Mucosa of rectum (tissue), 2 donors: ENCODE measurements at regions not wholly inside any gene's neighbourhood (a gene's known extent, or its start where the extent isn't known, plus 50 kb on each side); places are given as distances from the start of the nearest gene placed in this dataset.

Experiments
- H3K27ac ChIP-seq, 2 donors: one replicate each; pipeline ENCODE4 v1.7.0; 2013; ENCODE audit warnings: inconsistent platforms in 2 of 2, low read depth in 2 of 2, low read length in 2 of 2
- H3K27me3 ChIP-seq, 2 donors: one replicate each; pipeline ENCODE4 v1.7.0; 2013; ENCODE audit warnings: low read length in 2 of 2; ENCODE audit not compliant: control insufficient read depth in 2 of 2, insufficient read depth in 2 of 2
- H3K36me3 ChIP-seq, 2 donors: one replicate each; pipeline ENCODE4 v1.7.0; 2013; ENCODE audit warnings: low read length in 2 of 2; ENCODE audit not compliant: control insufficient read depth in 2 of 2, insufficient read depth in 2 of 2
- H3K4me1 ChIP-seq, 2 donors: one replicate each; pipeline ENCODE4 v1.7.0; 2013; ENCODE audit warnings: low read length in 2 of 2, mild to moderate bottlenecking in 1 of 2; ENCODE audit not compliant: control insufficient read depth in 2 of 2, insufficient read depth in 2 of 2
- H3K4me3 ChIP-seq, 2 donors: one replicate each; pipeline ENCODE4 v1.7.0; 2013; ENCODE audit warnings: low read length in 2 of 2
- H3K9ac ChIP-seq, 2 donors: one replicate each; pipeline ENCODE4 v1.7.0; 2013; ENCODE audit warnings: low read length in 2 of 2, low read depth in 1 of 2, mild to moderate bottlenecking in 1 of 2
- H3K9me3 ChIP-seq, 2 donors: one replicate each; pipeline ENCODE4 v1.7.0; 2013; ENCODE audit warnings: low read length in 2 of 2; ENCODE audit not compliant: control insufficient read depth in 2 of 2
- donor health status: healthy.
- donor health status: Normal muscosa, but diverticular disease.

DNA sequence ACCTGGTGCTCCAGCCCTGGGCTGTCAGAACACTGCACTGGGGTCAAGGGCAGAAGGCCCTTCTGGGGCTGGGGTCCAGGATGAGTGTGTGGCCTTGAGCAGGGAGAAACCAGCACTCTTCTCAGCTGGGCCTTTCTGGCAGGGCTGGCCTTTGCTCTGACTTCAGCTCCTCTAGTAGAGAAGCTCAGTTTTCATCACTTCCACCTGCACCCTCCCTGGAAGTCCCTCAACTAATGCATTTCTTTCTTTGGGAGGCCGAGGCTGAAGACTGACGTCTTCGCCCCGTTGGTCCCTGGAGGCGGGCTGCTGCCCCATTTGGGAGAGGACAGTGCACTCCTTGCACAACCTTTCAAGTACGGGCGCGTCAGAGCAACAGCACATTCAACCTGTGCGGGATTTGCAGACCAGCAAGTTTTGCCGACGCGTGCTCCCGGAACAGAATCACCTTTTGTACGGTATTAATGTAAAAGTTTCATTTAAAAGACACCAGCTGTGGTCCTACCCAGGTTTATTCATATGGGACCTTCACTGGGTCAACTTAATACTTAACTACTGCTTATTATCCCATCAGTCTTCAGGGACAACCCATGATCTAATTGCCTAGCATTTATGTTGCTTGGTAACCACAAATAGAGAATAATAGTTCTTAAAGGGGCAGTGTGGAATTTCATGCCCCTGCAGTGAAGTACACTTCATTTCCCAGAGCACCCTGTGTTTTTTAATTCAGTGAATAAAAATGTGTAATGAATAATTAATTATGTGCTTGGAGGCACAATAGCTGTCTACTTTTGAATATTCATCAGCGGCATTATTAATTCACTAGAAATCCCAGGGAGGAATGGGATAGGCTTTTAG lies 134.8 kb upstream of the VRK1 start:
- Histone ChIP-seq H3K27ac (no peak overlapping the region), H3K4me3 (no peak overlapping the region)

DNA sequence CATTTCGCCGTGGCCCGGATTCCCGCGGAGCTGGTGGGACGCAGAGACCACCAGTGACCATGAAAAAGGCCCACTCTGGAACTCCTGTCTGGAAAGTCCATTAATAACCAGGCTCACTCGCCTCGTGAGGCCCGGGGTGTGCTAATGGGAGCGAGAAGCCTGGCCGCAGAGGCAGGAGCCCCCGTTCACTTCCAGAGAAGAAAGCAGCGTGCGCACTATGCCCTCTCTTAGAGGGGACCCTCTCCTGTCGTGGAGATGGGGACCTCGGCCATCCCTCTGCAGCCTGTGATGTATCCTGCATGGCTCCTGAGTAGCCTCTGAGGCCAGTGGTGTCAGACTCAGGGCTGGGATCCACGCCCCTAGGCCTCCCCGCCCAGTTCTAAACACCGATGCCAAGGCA lies 134.1 kb upstream of the VRK1 start:
- H3K27me3 ChIP-seq, result peaks cover 0 to 5% of the 10 kb centered on the region in 2 donors

More for the DNA sequence above, 134.8 kb upstream of the VRK1 start:
- Histone ChIP-seq H3K9ac (no peak overlapping the region), H3K36me3 (no peaks in the 10 kb centered on the region), H3K4me1 (no peaks in the 10 kb centered on the region), H3K27me3 (peaks cover 0 to 5% of the 10 kb centered on the region in 2 donors), H3K9me3 (no peaks in the 10 kb centered on the region)

DNA sequence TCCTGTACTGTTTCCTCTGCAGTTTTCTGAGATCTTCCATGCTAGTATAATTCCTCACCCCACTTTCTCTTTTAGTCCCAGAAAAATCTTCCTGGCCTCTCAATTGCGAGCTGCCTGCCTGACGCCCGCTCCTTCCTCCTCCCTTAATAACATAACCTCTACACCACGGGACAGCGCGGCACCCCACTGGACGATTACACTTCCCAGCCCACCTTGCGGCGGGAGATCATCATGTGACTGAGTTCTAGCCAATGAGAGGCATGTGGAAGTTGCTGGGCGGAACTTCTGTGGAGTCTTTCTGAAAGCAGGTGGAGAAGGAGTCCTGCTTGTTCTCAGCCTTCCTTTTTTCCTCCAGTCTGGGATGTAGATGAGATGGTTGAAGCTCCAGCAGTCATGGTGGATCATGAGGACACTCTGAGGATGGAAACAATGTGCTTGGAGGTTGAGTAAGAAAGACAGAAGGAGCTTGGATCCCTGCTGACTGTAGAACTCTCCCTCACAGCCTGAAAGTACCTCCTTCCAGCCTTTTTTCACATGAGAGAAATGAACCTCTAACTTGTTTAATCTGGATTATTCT lies 133.6 kb upstream of the VRK1 start:
- no peaks in the 10 kb centered on the region for H3K4me1 ChIP-seq
- H3K9me3 ChIP-seq, result no peaks in the 10 kb centered on the region
- peaks cover 0 to 5% of the 10 kb centered on the region in 2 donors for H3K27me3 ChIP-seq

More for the DNA sequence above, 134.1 kb upstream of the VRK1 start:
- no peak overlapping the region for H3K9ac ChIP-seq
- H3K9me3 ChIP-seq, result no peaks in the 10 kb centered on the region
- H3K36me3 ChIP-seq, result no peaks in the 10 kb centered on the region
- H3K27ac ChIP-seq, result no peak overlapping the region
- H3K4me3 ChIP-seq, result no peak overlapping the region
- no peaks in the 10 kb centered on the region for H3K4me1 ChIP-seq

DNA sequence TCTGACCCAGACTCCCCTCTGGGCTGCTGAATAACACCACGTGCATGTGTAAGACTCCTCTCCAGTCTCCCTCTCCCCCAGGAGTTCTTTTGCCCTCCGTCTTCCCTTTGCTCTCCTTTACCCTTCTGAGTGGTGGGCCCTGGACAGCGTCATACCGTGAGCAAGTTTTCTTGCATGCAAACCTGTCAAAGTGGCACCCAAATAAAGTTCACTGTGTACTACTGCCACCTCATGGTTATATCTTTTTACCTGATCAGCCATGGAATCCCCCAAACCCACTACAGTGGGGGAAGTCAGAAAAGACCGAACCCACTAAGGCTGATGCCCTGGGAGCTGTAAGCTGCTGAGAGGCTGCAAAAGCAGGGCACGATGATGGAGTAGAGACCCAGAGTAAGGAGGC lies 131.1 kb upstream of the VRK1 start:
- Histone ChIP-seq H3K9me3 (no peaks in the 10 kb centered on the region), H3K4me3 (no peak overlapping the region), H3K27ac (no peak overlapping the region), H3K4me1 (no peaks in the 10 kb centered on the region), H3K36me3 (no peaks in the 10 kb centered on the region), H3K9ac (no peak overlapping the region), H3K27me3 (no peaks in the 10 kb centered on the region)

More for the DNA sequence above, 133.6 kb upstream of the VRK1 start:
- H3K4me3 ChIP-seq, result no peak overlapping the region
- no peaks in the 10 kb centered on the region for H3K36me3 ChIP-seq
- no peak overlapping the region for H3K9ac ChIP-seq
- no peak overlapping the region for H3K27ac ChIP-seq

DNA sequence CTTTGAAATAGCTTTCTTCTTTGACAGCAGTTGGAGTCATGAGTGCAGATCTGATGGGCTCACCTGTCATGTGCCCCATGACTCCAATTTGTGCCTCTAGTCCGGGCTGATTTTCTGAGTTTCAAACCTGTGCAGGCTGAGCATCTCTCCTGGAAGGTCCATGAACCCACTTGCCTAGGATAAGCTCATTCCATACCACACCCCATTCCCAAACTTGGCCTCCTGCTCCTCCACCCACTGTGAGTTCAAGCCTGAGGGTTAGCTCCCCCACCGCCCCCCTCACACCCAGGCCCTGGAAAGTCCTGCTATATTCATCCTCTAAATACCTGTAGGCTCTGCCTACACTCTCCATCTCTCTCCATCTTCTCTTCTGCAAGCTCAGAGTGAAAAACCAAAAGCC lies 126.8 kb upstream of the VRK1 start:
- no peak overlapping the region for H3K27ac ChIP-seq
- no peaks in the 10 kb centered on the region for H3K36me3 ChIP-seq
- no peaks in the 10 kb centered on the region for H3K27me3 ChIP-seq
- H3K9ac ChIP-seq, result no peak overlapping the region
- no peak overlapping the region for H3K4me3 ChIP-seq
- no peaks in the 10 kb centered on the region for H3K4me1 ChIP-seq
- no peaks in the 10 kb centered on the region for H3K9me3 ChIP-seq

DNA sequence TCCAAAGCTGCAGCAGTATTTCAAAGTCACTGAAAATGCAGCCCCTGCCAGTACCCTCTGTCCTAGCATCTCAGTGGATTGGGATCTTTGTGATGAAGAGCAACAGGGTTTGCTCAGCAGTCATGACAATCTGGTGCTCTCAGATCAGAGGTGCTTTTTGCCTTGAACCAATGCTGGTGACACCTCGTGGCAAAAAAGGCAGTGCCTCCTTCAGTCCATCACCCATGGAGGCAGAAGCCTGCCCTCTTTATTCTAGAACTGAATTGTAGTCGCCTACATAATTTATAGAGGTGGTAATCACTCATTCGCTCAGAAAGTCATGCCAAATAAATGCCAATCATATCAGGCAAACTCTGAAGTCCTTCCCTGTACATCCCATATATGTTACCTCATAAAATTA lies 126.0 kb upstream of the VRK1 start:
- Histone ChIP-seq H3K9me3 (no peaks in the 10 kb centered on the region), H3K9ac (no peak overlapping the region), H3K4me3 (no peak overlapping the region), H3K27ac (no peak overlapping the region), H3K36me3 (no peaks in the 10 kb centered on the region), H3K4me1 (no peaks in the 10 kb centered on the region), H3K27me3 (no peaks in the 10 kb centered on the region)

DNA sequence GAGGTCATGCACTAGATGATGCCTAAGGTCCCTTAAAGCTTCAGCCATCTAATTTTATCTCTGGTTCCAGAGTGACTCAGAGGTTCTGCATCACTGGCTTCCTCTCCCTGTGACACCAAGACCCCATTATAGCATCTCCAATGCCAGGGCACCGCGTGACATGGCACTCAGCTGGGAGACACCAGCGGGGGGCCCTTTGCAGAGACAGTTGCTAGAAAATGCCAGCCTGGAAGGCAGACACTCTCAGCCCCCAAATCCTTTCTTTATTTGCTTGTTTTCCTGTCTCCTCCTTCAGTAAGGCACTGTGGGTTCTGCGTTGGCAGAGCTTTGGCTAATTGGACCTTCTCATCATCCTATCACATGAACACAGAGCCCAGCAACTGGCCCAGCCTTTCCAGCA lies 123.5 kb upstream of the VRK1 start:
- Histone ChIP-seq H3K27ac (no peak overlapping the region), H3K4me3 (no peak overlapping the region), H3K9ac (no peak overlapping the region), H3K27me3 (no peaks in the 10 kb centered on the region), H3K36me3 (no peaks in the 10 kb centered on the region), H3K9me3 (no peaks in the 10 kb centered on the region), H3K4me1 (no peaks in the 10 kb centered on the region)

DNA sequence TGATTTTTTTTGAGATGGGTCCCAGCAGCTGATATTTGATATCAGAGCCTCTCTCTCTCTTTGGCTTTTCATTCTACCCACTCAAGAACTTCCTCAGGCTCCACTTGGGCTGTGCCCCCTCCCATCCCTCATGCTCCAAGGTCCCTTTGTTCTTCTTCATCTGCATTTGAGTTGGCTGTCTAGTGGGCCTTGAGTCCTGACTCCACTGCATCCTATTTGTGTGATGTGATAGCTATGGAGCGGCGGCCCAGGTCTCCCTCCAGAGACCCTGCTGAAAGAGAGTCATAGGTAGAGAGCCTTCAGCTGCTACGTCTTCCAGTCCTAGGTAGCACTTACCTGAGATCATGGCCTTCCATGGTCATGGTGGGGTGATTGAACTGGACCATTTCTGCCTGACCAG lies 123.1 kb upstream of the VRK1 start:
- Histone ChIP-seq H3K36me3 (no peaks in the 10 kb centered on the region), H3K27me3 (no peaks in the 10 kb centered on the region), H3K4me3 (no peak overlapping the region), H3K27ac (no peak overlapping the region), H3K9ac (no peak overlapping the region), H3K4me1 (no peaks in the 10 kb centered on the region), H3K9me3 (no peaks in the 10 kb centered on the region)

DNA sequence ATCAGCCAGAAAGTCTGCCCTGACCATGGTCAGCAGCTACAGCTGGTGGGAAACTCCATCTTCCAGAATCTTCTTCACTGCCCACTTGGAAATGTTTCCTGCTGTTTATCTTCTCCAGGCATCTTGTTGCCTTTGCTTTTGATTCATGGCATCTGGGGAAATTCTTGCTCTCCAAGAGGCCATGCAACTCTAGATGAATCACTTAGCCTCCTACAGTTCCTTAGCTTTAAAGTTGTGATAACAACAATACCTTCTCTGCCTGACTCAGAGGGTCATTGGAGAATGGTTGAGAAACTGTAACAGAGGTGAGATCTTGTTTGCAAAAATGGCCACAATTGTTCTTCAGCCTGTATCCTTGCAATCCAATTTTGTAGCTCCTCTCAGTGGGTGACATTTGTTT lies 121.0 kb upstream of the VRK1 start:
- Histone ChIP-seq H3K27me3 (no peaks in the 10 kb centered on the region), H3K9me3 (no peaks in the 10 kb centered on the region), H3K27ac (no peak overlapping the region), H3K4me3 (no peak overlapping the region), H3K9ac (no peak overlapping the region), H3K4me1 (no peaks in the 10 kb centered on the region), H3K36me3 (no peaks in the 10 kb centered on the region)

DNA sequence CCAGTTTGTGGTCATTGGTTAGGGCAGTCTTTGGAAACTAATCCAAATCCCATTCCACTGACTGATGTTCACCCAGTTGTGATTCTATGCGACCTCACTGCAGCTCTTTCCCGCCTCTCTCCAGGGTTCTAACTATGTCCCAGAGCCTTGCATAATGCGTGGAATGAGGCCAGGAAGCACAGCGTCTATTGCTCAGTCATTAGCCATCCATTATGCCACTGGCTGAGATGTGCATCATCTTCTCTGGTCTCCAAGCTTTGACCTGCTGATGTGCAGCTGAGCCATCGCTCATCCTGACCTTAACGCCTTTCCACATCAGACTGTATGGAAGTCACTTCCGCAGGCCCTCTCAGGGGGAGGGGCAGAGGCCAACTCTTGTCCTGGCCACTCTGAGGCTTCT lies 115.4 kb upstream of the VRK1 start:
- Histone ChIP-seq H3K9me3 (no peaks in the 10 kb centered on the region), H3K4me1 (no peaks in the 10 kb centered on the region), H3K27me3 (no peaks in the 10 kb centered on the region), H3K27ac (no peak overlapping the region), H3K4me3 (no peak overlapping the region), H3K36me3 (no peaks in the 10 kb centered on the region), H3K9ac (no peak overlapping the region)
